GM13976 (cell line): ENCODE measurements at regions not wholly inside any gene's neighbourhood (a gene's known extent, or its start where the extent isn't known, plus 50 kb on each side); places are given as distances from the start of the nearest gene placed in this dataset.
"Not testable (repeated sequence)": the region's sequence is repeated elsewhere in the genome, so short reads cannot be mapped to it uniquely, and the experiment has no call there.

Source experiments
- DNase-seq: peaks from one replicate; pipeline ENCODE4 v3.0.0; 2012; ENCODE audit warnings: low spot score
- CTCF ChIP-seq: IDR thresholded peaks from 2 replicates; pipeline ENCODE4 v1.5.1; 2012; ENCODE audit warnings: borderline replicate concordance, mild to moderate bottlenecking; ENCODE audit not compliant: insufficient read depth; ENCODE audit errors: extremely low read depth, missing control alignments, control extremely low read depth
- in situ Hi-C: fragments of 300-500 bp; cut with MboI; formaldehyde crosslinking; loops from one replicate; pipeline ENCODE4 v1.12.0; 2022; ENCODE audit warnings: low sequenced_read_pairs, mixed read lengths, inconsistent platforms; ENCODE audit not compliant: unreplicated experiment

- no peak for TF ChIP-seq CTCF
- DNase-seq, result no peak
- in situ Hi-C loops, result no loop called here
These were observed 104.1 kb downstream of the ATXN3L start for GRCh38 chrX:13215729-13216128.

GRCh38 chrX:13212191-13212651 is 107.6 kb downstream of the ATXN3L start:
- DNase-seq, result no peak
- in situ Hi-C loops, result no loop called here
- no peak for TF ChIP-seq CTCF

GRCh38 chrX:13210142-13210541 is 109.7 kb downstream of the ATXN3L start:
- in situ Hi-C loops, DNase-seq: not testable (repeated sequence)

- DNase-seq, in situ Hi-C loops: not testable (repeated sequence)
These were observed 110.1 kb downstream of the ATXN3L start for GRCh38 chrX:13209704-13210103.

GRCh38 chrX:13208281-13208935 is 111.4 kb downstream of the ATXN3L start:
- in situ Hi-C loops, result no loop called here
- no peak for TF ChIP-seq CTCF
- no peak for DNase-seq

- in situ Hi-C loops, result no loop called here
- DNase-seq, result no peak
- TF ChIP-seq CTCF, result no peak
These were observed 116.6 kb downstream of the ATXN3L start for GRCh38 chrX:13203271-13203670.

- in situ Hi-C loops, result no loop called here
- no peak for DNase-seq
- no peak for TF ChIP-seq CTCF
These were observed 118.1 kb downstream of the ATXN3L start for GRCh38 chrX:13201605-13202219.

GRCh38 chrX:13200398-13200797 is 119.5 kb downstream of the ATXN3L start:
- in situ Hi-C loops, result no loop called here
- no peak for TF ChIP-seq CTCF
- DNase-seq, result no peak
